Activated gamma-delta T cell (primary cell): ENCODE measurements at regions not wholly inside any gene's neighbourhood (a gene's known extent, or its start where the extent isn't known, plus 50 kb on each side); places are given as distances from the start of the nearest gene placed in this dataset.

Experiments used
- DNase-seq: peaks from one replicate; lab custom pipeline; 2025; lab: John Stamatoyannopoulos, UW

- DNase-seq, result no peak
Observed at GRCh38 chr11:134575504-134576230, 163.6 kb upstream of the B3GAT1 start.

- DNase-seq, result no peak
Observed at GRCh38 chr11:134574947-134575346, 162.9 kb upstream of the B3GAT1 start.

GRCh38 chr11:134574425-134574824 is 162.4 kb upstream of the B3GAT1 start:
- DNase-seq, result no peak

GRCh38 chr11:134573857-134574256 is 161.8 kb upstream of the B3GAT1 start:
- no peak for DNase-seq

GRCh38 chr11:134572741-134573675 is 161.0 kb upstream of the B3GAT1 start:
- no peak for DNase-seq

- DNase-seq, result no peak
Observed at GRCh38 chr11:134571301-134571700, 159.3 kb upstream of the B3GAT1 start.

- no peak for DNase-seq
Observed at GRCh38 chr11:134569195-134569594, 157.2 kb upstream of the B3GAT1 start.

- no peak for DNase-seq
Observed at GRCh38 chr11:134566311-134566710, 154.3 kb upstream of the B3GAT1 start.

- no peak for DNase-seq
Observed at GRCh38 chr11:134565343-134565891, 153.4 kb upstream of the B3GAT1 start.

GRCh38 chr11:134564472-134565200 is 152.6 kb upstream of the B3GAT1 start:
- no peak for DNase-seq

GRCh38 chr11:134562941-134563471 is 151.0 kb upstream of the B3GAT1 start:
- DNase-seq, result no peak

GRCh38 chr11:134562196-134562595 is 150.2 kb upstream of the B3GAT1 start:
- DNase-seq, result no peak

- no peak for DNase-seq
Observed at GRCh38 chr11:134561331-134561720, 149.3 kb upstream of the B3GAT1 start.

GRCh38 chr11:134560566-134561330 is 148.7 kb upstream of the B3GAT1 start:
- DNase-seq, result no peak

GRCh38 chr11:134560066-134560465 is 148.0 kb upstream of the B3GAT1 start:
- no peak for DNase-seq

GRCh38 chr11:134559602-134559962 is 147.5 kb upstream of the B3GAT1 start:
- no peak for DNase-seq

- no peak for DNase-seq
Observed at GRCh38 chr11:134558916-134559601, 147.0 kb upstream of the B3GAT1 start.

GRCh38 chr11:134558258-134558835 is 146.3 kb upstream of the B3GAT1 start:
- DNase-seq, result no peak

- DNase-seq, result no peak
Observed at GRCh38 chr11:134557571-134558257, 145.7 kb upstream of the B3GAT1 start.

GRCh38 chr11:134556186-134556585 is 144.1 kb upstream of the B3GAT1 start:
- DNase-seq, result no peak
